Ovary (tissue), 7 donors: ENCODE measurements at regions not wholly inside any gene's neighbourhood (a gene's known extent, or its start where the extent isn't known, plus 50 kb on each side); places are given as distances from the start of the nearest gene placed in this dataset.

Experiments used
- DNase-seq, 5 donors: peaks; one replicate each; pipeline ENCODE4 v3.0.0-alpha.2; 2019 to 2020
- H3K27ac ChIP-seq, 2 donors: fragments of 200-600 bp; one replicate each; pipeline versions ENCODE4 v1.5.1 to v1.8.0; 2019 to 2022
- H3K27me3 ChIP-seq: fragments of 200-600 bp; one replicate; pipeline ENCODE4 v1.8.0; 2022
- H3K36me3 ChIP-seq: fragments of 200-600 bp; sonication (generic); one replicate; pipeline ENCODE4 v1.5.1; 2019
- H3K4me1 ChIP-seq: one replicate; pipeline ENCODE4 v1.8.1; 2013; ENCODE audit warnings: mild to moderate bottlenecking, moderate library complexity; ENCODE audit not compliant: insufficient read depth
- H3K4me3 ChIP-seq: fragments of 200-600 bp; sonication (generic); one replicate; pipeline ENCODE4 v1.5.1; 2017
- H3K9me3 ChIP-seq, 2 donors: fragments of 200-600 bp in 1 of 2; sonication (generic) in 1 of 2; one replicate each; pipeline versions ENCODE4 v1.5.1 to v1.8.1; 2013 to 2019; ENCODE audit warnings: mild to moderate bottlenecking in 1 of 2, moderate library complexity in 1 of 2
- EP300 ChIP-seq: sonication (generic); formaldehyde crosslinking; IDR thresholded peaks from one replicate; pipeline ENCODE4 v1.6.1; 2017; ENCODE audit warnings: antibody characterized with exemption
- POLR2A ChIP-seq: fragments of 450-650 bp; IDR thresholded peaks from one replicate; pipeline ENCODE4 v1.6.1; 2017; ENCODE audit warnings: antibody characterized with exemption, mild to moderate bottlenecking, moderate library complexity
- WGBS, 3 donors: extraction: QIAGEN DNeasy Blood & Tissue Kit in 1 of 3; methylation state at CpG; one replicate each; pipeline versions ENCODE4 v1.1.5 to v1.1.7; 2013 to 2017; 5-methylcytosine and 5-hydroxymethylcytosine counted together
- intact Hi-C, 4 donors: fragments of 100-400 bp; cut with DNase I; formaldehyde crosslinking; loops; one replicate each; pipeline versions ENCODE4 v1.11.0 to v1.15.1; 2022 to 2023
- TF ChIP-seq, protein P1 (sequence below), 3 donors: fragments of 450-650 bp in 2 of 3; fragments of 200-600 bp in 1 of 3; IDR thresholded peaks; one replicate each; pipeline versions ENCODE4 v1.5.1 to v1.8.0; 2016 to 2022; ENCODE audit warnings: antibody characterized with exemption in 3 of 3, mild to moderate bottlenecking in 1 of 3
- donor health status: DM: no; HTN: no; CAD: no; lungs with moderate emphysema.
- donor health status: DM: no; HTN: no; CAD: no.
- donor health status: Bipolar disorder and iron deficiency.
- donor health status: DM: no; HTN: no; CAD: no.
- donor health status: DM: yes; HTN: yes; CAD: no.

DNA sequence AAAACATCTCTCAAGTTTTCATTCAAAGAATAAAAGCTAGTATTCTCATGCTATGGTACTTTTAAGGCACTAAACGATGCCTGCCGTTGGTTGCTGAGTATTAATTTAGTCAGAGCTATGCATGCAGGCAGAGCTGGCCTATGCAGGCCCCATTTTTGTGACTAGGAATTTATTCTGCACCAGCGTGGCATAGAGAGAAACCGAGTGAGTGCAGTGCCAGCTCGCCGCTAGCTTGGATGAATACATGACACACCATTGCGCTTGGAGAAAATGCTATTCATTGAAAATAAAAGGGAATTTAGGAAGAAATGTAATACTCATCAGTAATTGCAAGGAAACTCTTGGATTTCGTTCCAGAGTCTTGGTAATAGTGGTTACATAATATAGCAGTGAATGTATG, 231.6 kb upstream of the RBFOX1 start:
- Histone ChIP-seq H3K36me3 (no peaks in the 10 kb centered on the region), H3K9me3 (no peaks in the 10 kb centered on the region), H3K4me3 (no peak overlapping the region), H3K4me1 (no peaks in the 10 kb centered on the region), H3K27ac (no peak overlapping the region), H3K27me3 (no peaks in the 10 kb centered on the region)
- intact Hi-C loops: no loop called here
- no peak for DNase-seq
- 90 to 93% (median 93%) methylated on average over 8 of the region's 8 CpGs for WGBS, 3 donors
- TF ChIP-seq, protein P1, sequence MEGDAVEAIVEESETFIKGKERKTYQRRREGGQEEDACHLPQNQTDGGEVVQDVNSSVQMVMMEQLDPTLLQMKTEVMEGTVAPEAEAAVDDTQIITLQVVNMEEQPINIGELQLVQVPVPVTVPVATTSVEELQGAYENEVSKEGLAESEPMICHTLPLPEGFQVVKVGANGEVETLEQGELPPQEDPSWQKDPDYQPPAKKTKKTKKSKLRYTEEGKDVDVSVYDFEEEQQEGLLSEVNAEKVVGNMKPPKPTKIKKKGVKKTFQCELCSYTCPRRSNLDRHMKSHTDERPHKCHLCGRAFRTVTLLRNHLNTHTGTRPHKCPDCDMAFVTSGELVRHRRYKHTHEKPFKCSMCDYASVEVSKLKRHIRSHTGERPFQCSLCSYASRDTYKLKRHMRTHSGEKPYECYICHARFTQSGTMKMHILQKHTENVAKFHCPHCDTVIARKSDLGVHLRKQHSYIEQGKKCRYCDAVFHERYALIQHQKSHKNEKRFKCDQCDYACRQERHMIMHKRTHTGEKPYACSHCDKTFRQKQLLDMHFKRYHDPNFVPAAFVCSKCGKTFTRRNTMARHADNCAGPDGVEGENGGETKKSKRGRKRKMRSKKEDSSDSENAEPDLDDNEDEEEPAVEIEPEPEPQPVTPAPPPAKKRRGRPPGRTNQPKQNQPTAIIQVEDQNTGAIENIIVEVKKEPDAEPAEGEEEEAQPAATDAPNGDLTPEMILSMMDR (IDR thresholded peaks at IDR 0.05): no peak
- TF ChIP-seq EP300 (no peak), POLR2A (no peak)

GRCh38 chr16:7097518-7097917, 235.1 kb upstream of the RBFOX1 start:
- 41 to 53% (median 49%) methylated on average over 1 of the region's 1 CpG for WGBS, 3 donors
- intact Hi-C loops: no loop called here
- no peak for DNase-seq
- Histone ChIP-seq H3K27ac (no peak overlapping the region), H3K4me3 (no peak overlapping the region), H3K27me3 (no peaks in the 10 kb centered on the region), H3K4me1 (no peaks in the 10 kb centered on the region), H3K9me3 (no peaks in the 10 kb centered on the region), H3K36me3 (no peaks in the 10 kb centered on the region)
- TF ChIP-seq EP300 (no peak), POLR2A (no peak)
- TF ChIP-seq, protein P1 (IDR thresholded peaks at IDR 0.05): no peak

DNA sequence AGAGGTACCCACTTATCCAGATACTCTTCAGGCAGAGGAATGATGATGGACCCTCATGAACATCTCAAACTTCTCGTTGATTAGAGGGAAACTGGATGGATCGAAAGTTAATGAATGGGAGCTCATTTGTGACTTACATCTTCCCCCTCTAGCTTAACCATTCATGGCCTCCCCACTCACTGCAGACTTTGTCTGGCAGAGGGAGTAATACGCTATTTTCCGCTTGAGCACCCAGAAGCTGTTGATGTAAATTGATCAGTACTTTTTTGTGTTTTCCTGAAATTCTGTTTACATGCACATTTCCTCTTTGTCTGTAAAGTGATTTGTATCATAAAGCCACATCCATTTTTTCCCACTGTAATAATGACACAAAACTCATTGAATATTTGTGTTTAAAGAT, 239.1 kb upstream of the RBFOX1 start:
- WGBS, 3 donors: 95 to 99% (median 96%) methylated on average over 4 of the region's 4 CpGs

GRCh38 chr16:7090628-7091115, 242.0 kb upstream of the RBFOX1 start:
- Histone ChIP-seq H3K27ac (no peak overlapping the region), H3K9me3 (no peaks in the 10 kb centered on the region), H3K4me3 (no peak overlapping the region), H3K36me3 (no peaks in the 10 kb centered on the region), H3K4me1 (peaks cover 4% of the 10 kb centered on the region), H3K27me3 (no peaks in the 10 kb centered on the region)
- intact Hi-C loops: no loop called here
- WGBS, 3 donors: 12 to 32% (median 18%) methylated on average over 9 of the region's 9 CpGs
- no peak for DNase-seq
- TF ChIP-seq, protein P1 (IDR thresholded peaks at IDR 0.05): no peak
- TF ChIP-seq EP300: no peak
- no peak for TF ChIP-seq POLR2A

More for the DNA sequence above, 239.1 kb upstream of the RBFOX1 start:
- H3K4me3 ChIP-seq: no peak overlapping the region
- intact Hi-C loops: no loop called here
- H3K27ac ChIP-seq: no peak overlapping the region
- TF ChIP-seq EP300: no peak
- TF ChIP-seq POLR2A: no peak
- H3K36me3 ChIP-seq: no peaks in the 10 kb centered on the region
- no peak for DNase-seq
- H3K4me1 ChIP-seq: peaks cover 1% of the 10 kb centered on the region
- H3K27me3 ChIP-seq: no peaks in the 10 kb centered on the region
- no peaks in the 10 kb centered on the region for H3K9me3 ChIP-seq

- Histone ChIP-seq H3K27ac (no peak overlapping the region), H3K9me3 (no peaks in the 10 kb centered on the region), H3K4me3 (no peak overlapping the region), H3K36me3 (no peaks in the 10 kb centered on the region), H3K27me3 (no peaks in the 10 kb centered on the region), H3K4me1 (peaks cover 4% of the 10 kb centered on the region)
- no peak for DNase-seq
- TF ChIP-seq EP300: no peak
- intact Hi-C loops: no loop called here
Observed at GRCh38 chr16:7089751-7090150, 242.9 kb upstream of the RBFOX1 start.

GRCh38 chr16:7088711-7089110, 243.9 kb upstream of the RBFOX1 start:
- Histone ChIP-seq H3K27ac (no peak overlapping the region), H3K4me1 (peaks cover 4% of the 10 kb centered on the region), H3K36me3 (no peaks in the 10 kb centered on the region), H3K27me3 (no peaks in the 10 kb centered on the region), H3K9me3 (no peaks in the 10 kb centered on the region), H3K4me3 (no peak overlapping the region)
- WGBS, 3 donors: 9 to 44% (median 10%) methylated on average over 5 of the region's 5 CpGs
- no peak for DNase-seq
- TF ChIP-seq EP300 (no peak), POLR2A (no peak)
- intact Hi-C loops: no loop called here
